ENCODE measurements at regions not wholly inside any gene's neighbourhood (a gene's known extent, or its start where the extent isn't known, plus 50 kb on each side); places are given as distances from the start of the nearest gene placed in this dataset.

DNA sequence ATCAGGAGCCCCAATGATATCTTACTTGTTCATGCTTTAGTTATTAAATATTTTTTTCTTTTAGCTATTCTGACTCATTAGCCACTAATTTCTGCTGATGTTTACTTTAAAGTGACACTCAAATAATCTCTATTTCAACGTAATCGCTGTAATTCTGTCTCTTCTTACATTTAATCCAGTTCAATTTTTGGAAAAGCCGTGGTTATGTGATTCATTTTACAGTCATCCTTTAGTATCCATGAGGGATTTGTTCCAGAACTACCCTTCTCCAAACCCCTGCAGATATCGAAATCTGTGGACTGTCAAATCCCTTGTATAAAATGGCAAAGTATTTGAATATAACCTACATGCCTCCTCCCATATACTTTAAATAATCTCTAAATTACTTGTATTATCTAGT lies 1103.4 kb downstream of the LRFN5 start:
- Histone ChIP-seq H2AFZ (ENCODE audit: low read depth, low read length) (no peak overlapping the region), H3K27me3 (ENCODE audit: insufficient read depth, low read length, poor library complexity) (no peaks in the 10 kb centered on the region), H3K27ac (ENCODE audit: low read length) (no peak overlapping the region), H3K79me2 (ENCODE audit: insufficient read depth, low read length) (no peaks in the 10 kb centered on the region), H3K4me2 (ENCODE audit: insufficient read depth, low read length) (no peak overlapping the region), H3K36me3 (ENCODE audit: insufficient read depth, low read length) (no peaks in the 10 kb centered on the region), H3K4me3 (ENCODE audit: low read depth in 1 of 2, low read length in 2 of 2) (no peak overlapping the region), H3K9ac (ENCODE audit: low read depth, low read length) (no peak overlapping the region), H3K9me3 (ENCODE audit: insufficient read depth, low read length, severe bottlenecking) (no peaks in the 10 kb centered on the region), H3K4me1 (ENCODE audit: insufficient read depth, low read length) (no peaks in the 10 kb centered on the region), H4K20me1 (ENCODE audit: insufficient read depth, low read length) (no peaks in the 10 kb centered on the region)
- TF ChIP-seq, protein P1, sequence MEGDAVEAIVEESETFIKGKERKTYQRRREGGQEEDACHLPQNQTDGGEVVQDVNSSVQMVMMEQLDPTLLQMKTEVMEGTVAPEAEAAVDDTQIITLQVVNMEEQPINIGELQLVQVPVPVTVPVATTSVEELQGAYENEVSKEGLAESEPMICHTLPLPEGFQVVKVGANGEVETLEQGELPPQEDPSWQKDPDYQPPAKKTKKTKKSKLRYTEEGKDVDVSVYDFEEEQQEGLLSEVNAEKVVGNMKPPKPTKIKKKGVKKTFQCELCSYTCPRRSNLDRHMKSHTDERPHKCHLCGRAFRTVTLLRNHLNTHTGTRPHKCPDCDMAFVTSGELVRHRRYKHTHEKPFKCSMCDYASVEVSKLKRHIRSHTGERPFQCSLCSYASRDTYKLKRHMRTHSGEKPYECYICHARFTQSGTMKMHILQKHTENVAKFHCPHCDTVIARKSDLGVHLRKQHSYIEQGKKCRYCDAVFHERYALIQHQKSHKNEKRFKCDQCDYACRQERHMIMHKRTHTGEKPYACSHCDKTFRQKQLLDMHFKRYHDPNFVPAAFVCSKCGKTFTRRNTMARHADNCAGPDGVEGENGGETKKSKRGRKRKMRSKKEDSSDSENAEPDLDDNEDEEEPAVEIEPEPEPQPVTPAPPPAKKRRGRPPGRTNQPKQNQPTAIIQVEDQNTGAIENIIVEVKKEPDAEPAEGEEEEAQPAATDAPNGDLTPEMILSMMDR (IDR thresholded peaks at IDR 0.05; ENCODE audit: borderline replicate concordance, extremely low read depth, low read length, poor library complexity, severe bottlenecking): no peak
- TF ChIP-seq EZH2 (IDR thresholded peaks at IDR 0.05; ENCODE audit: borderline replicate concordance, low read depth, low read length, severe bottlenecking): no peak
- no peak for ATAC-seq (ENCODE audit: insufficient read depth, low read depth)
- DNase-seq: no peak

DNA sequence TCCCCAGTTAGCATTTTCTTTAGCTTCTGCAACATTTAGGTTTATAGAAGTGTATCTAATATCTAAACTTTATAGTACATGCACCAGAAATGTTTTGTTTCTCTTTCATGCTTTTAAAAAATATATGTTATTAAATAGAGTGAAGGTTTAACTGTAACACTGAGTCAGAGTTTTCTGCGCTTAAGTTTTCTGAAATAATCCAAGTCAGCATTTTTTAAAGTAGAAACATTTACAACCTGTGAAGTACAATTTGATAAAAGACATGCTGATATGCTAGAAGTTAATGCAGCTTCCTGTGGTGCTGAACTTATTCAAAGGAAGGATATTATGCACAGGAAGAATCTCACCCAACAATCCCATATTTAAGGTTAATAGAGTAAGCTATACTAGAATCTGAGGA lies 1096.8 kb downstream of the LRFN5 start:
- Histone ChIP-seq H3K9ac (ENCODE audit: low read depth, low read length) (no peak overlapping the region), H3K27ac (ENCODE audit: low read length) (no peak overlapping the region), H2AFZ (ENCODE audit: low read depth, low read length) (no peak overlapping the region), H3K9me3 (ENCODE audit: insufficient read depth, low read length, severe bottlenecking) (no peaks in the 10 kb centered on the region), H3K4me2 (ENCODE audit: insufficient read depth, low read length) (no peak overlapping the region), H3K4me3 (ENCODE audit: low read depth in 1 of 2, low read length in 2 of 2) (no peak overlapping the region), H3K36me3 (ENCODE audit: insufficient read depth, low read length) (no peaks in the 10 kb centered on the region), H4K20me1 (ENCODE audit: insufficient read depth, low read length) (no peaks in the 10 kb centered on the region), H3K4me1 (ENCODE audit: insufficient read depth, low read length) (no peaks in the 10 kb centered on the region), H3K79me2 (ENCODE audit: insufficient read depth, low read length) (no peaks in the 10 kb centered on the region), H3K27me3 (ENCODE audit: insufficient read depth, low read length, poor library complexity) (no peaks in the 10 kb centered on the region)
- DNase-seq (no peak), ATAC-seq (ENCODE audit: insufficient read depth, low read depth) (no peak)
- TF ChIP-seq EZH2 (IDR thresholded peaks at IDR 0.05; ENCODE audit: borderline replicate concordance, low read depth, low read length, severe bottlenecking): no peak
- TF ChIP-seq, protein P1 (IDR thresholded peaks at IDR 0.05; ENCODE audit: borderline replicate concordance, extremely low read depth, low read length, poor library complexity, severe bottlenecking): no peak

DNA sequence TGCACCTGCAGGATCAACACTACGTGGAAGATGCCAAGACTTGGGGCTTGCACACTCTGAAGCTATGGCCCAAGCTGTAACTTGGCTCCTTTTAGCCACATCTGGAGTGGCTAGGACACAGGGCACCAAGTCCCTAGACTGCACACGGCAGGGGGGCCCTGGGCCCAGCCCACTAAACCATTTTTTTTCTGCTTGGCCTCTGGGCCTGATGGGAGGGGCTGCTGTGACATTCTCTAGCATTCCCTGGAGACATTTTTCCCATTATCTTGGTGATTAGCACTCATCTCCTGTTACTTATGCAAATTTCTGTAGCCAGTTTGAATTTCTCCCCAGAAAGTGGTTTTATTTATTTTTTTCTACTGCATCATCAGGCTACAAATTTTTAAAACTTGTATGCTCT lies 1080.7 kb downstream of the LRFN5 start:
- no peak for ATAC-seq (ENCODE audit: insufficient read depth, low read depth)

DNA sequence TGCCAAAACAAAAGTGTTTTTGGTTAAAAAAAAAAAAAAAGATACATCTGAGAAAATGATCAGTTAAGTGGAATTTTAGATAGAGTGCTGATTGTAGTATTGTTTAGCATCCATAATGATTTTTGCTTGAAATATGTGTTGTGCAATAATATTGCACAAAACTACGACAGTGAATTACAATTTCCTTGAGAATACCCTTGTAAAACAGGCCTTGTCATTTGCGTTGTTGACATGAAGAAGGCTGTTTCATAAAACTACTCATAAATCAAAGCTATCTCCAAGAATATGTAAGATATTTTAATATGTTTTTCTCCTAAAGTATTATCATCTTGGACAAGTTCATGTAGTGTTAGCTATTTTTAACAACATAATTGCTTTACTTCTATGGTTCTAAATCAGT lies 1077.0 kb downstream of the LRFN5 start:
- no peaks in the 10 kb centered on the region for H3K9me3 ChIP-seq (ENCODE audit: insufficient read depth, low read length, severe bottlenecking)
- H3K36me3 ChIP-seq (ENCODE audit: insufficient read depth, low read length): no peaks in the 10 kb centered on the region
- no peak for DNase-seq
- H2AFZ ChIP-seq (ENCODE audit: low read depth, low read length): no peak overlapping the region
- no peaks in the 10 kb centered on the region for H3K4me1 ChIP-seq (ENCODE audit: insufficient read depth, low read length)
- H3K9ac ChIP-seq (ENCODE audit: low read depth, low read length): no peak overlapping the region
- TF ChIP-seq EZH2 (IDR thresholded peaks at IDR 0.05; ENCODE audit: borderline replicate concordance, low read depth, low read length, severe bottlenecking): no peak
- TF ChIP-seq, protein P1 (IDR thresholded peaks at IDR 0.05; ENCODE audit: borderline replicate concordance, extremely low read depth, low read length, poor library complexity, severe bottlenecking): no peak
- no peak for ATAC-seq (ENCODE audit: insufficient read depth, low read depth)
- H3K4me3 ChIP-seq (ENCODE audit: low read depth in 1 of 2, low read length in 2 of 2): no peak overlapping the region
- H3K79me2 ChIP-seq (ENCODE audit: insufficient read depth, low read length): no peaks in the 10 kb centered on the region
- no peak overlapping the region for H3K4me2 ChIP-seq (ENCODE audit: insufficient read depth, low read length)
- H3K27me3 ChIP-seq (ENCODE audit: insufficient read depth, low read length, poor library complexity): no peaks in the 10 kb centered on the region
- H4K20me1 ChIP-seq (ENCODE audit: insufficient read depth, low read length): no peaks in the 10 kb centered on the region
- no peak overlapping the region for H3K27ac ChIP-seq (ENCODE audit: low read length)

More for the DNA sequence above, 1080.7 kb downstream of the LRFN5 start:
- DNase-seq: no peak
- no peak overlapping the region for H3K4me3 ChIP-seq (ENCODE audit: low read depth in 1 of 2, low read length in 2 of 2)
- H2AFZ ChIP-seq (ENCODE audit: low read depth, low read length): no peak overlapping the region
- no peak for TF ChIP-seq EZH2 (IDR thresholded peaks at IDR 0.05; ENCODE audit: borderline replicate concordance, low read depth, low read length, severe bottlenecking)
- H3K4me2 ChIP-seq (ENCODE audit: insufficient read depth, low read length): no peak overlapping the region
- no peaks in the 10 kb centered on the region for H3K27me3 ChIP-seq (ENCODE audit: insufficient read depth, low read length, poor library complexity)
- no peaks in the 10 kb centered on the region for H3K79me2 ChIP-seq (ENCODE audit: insufficient read depth, low read length)
- H3K27ac ChIP-seq (ENCODE audit: low read length): no peak overlapping the region
- no peaks in the 10 kb centered on the region for H3K36me3 ChIP-seq (ENCODE audit: insufficient read depth, low read length)
- no peaks in the 10 kb centered on the region for H4K20me1 ChIP-seq (ENCODE audit: insufficient read depth, low read length)
- H3K9me3 ChIP-seq (ENCODE audit: insufficient read depth, low read length, severe bottlenecking): no peaks in the 10 kb centered on the region
- H3K9ac ChIP-seq (ENCODE audit: low read depth, low read length): no peak overlapping the region
- H3K4me1 ChIP-seq (ENCODE audit: insufficient read depth, low read length): no peaks in the 10 kb centered on the region

All from DND-41 (cell line).